Colonic mucosa (tissue), 4 donors: ENCODE measurements at regions not wholly inside any gene's neighbourhood (a gene's known extent, or its start where the extent isn't known, plus 50 kb on each side); places are given as distances from the start of the nearest gene placed in this dataset.
"Not testable (repeated sequence)": the region's sequence is repeated elsewhere in the genome, so short reads cannot be mapped to it uniquely, and the experiment has no call there.

Experiments
- DNase-seq: peaks from one replicate; pipeline ENCODE4 v3.0.0-alpha.2; 2020
- H3K27ac ChIP-seq: fragments of 200-600 bp; one replicate; pipeline ENCODE4 v1.8.0; 2021
- H3K27me3 ChIP-seq: fragments of 200-600 bp; one replicate; pipeline ENCODE4 v1.8.0; 2021
- H3K36me3 ChIP-seq: fragments of 200-600 bp; one replicate; pipeline ENCODE4 v1.8.0; 2021
- H3K4me1 ChIP-seq: fragments of 200-600 bp; one replicate; pipeline ENCODE4 v1.8.0; 2021; ENCODE audit warnings: mild to moderate bottlenecking
- H3K4me3 ChIP-seq: fragments of 200-600 bp; one replicate; pipeline ENCODE4 v1.8.0; 2021
- H3K9ac ChIP-seq, 2 donors: one replicate each; pipeline ENCODE4 v1.7.0; 2013; ENCODE audit warnings: control low read depth in 2 of 2, low read depth in 2 of 2, low read length in 2 of 2
- H3K9me3 ChIP-seq: fragments of 200-600 bp; one replicate; pipeline ENCODE4 v1.8.0; 2021
- intact Hi-C: fragments of 100-400 bp; cut with DNase I; formaldehyde crosslinking; loops from one replicate; pipeline ENCODE4 v1.14.1; 2022
- TF ChIP-seq, protein P1 (sequence below): fragments of 200-600 bp; IDR thresholded peaks from one replicate; pipeline ENCODE4 v1.8.0; 2022; ENCODE audit warnings: antibody characterized with exemption, mild to moderate bottlenecking
- donor health status: healthy.
- donor health status: DM: no; HTN: no; CAD: no.
- donor health status: DM: no; HTN: no; CAD: no.

DNA sequence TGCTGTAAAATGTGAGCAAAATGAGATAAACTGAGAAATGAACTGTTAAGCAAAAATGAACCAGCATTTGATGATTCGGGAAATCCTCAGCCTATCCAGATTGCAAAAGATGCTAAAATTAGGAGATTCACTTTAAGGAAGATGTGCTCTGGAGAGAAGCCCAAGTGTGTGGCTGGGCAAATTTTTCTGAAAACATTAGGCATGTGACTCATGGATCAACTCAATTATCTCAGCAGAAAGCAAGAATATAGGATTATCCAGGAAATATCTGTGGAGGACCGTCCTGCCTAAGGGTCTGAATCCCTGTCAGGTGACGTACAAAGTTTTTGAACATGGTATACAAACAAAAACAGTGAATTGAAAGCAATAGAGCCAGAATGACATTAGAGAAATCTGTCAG lies 1268.3 kb upstream of the TMEFF2 start:
- no peak overlapping the region for H3K4me3 ChIP-seq
- intact Hi-C loops = no loop called here
- H3K27me3 ChIP-seq = no peaks in the 10 kb centered on the region
- no peaks in the 10 kb centered on the region for H3K4me1 ChIP-seq
- no peak overlapping the region for H3K9ac ChIP-seq
- DNase-seq = no peak
- TF ChIP-seq, protein P1, sequence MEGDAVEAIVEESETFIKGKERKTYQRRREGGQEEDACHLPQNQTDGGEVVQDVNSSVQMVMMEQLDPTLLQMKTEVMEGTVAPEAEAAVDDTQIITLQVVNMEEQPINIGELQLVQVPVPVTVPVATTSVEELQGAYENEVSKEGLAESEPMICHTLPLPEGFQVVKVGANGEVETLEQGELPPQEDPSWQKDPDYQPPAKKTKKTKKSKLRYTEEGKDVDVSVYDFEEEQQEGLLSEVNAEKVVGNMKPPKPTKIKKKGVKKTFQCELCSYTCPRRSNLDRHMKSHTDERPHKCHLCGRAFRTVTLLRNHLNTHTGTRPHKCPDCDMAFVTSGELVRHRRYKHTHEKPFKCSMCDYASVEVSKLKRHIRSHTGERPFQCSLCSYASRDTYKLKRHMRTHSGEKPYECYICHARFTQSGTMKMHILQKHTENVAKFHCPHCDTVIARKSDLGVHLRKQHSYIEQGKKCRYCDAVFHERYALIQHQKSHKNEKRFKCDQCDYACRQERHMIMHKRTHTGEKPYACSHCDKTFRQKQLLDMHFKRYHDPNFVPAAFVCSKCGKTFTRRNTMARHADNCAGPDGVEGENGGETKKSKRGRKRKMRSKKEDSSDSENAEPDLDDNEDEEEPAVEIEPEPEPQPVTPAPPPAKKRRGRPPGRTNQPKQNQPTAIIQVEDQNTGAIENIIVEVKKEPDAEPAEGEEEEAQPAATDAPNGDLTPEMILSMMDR = no peak
- no peaks in the 10 kb centered on the region for H3K36me3 ChIP-seq
- H3K27ac ChIP-seq = no peak overlapping the region
- no peaks in the 10 kb centered on the region for H3K9me3 ChIP-seq

- intact Hi-C loops = no loop called here
- Histone ChIP-seq H3K4me3 (no peak overlapping the region), H3K27me3 (no peaks in the 10 kb centered on the region), H3K9ac (no peak overlapping the region), H3K27ac (no peak overlapping the region), H3K9me3 (no peaks in the 10 kb centered on the region), H3K4me1 (no peaks in the 10 kb centered on the region), H3K36me3 (no peaks in the 10 kb centered on the region)
- TF ChIP-seq, protein P1 = no peak
- DNase-seq = no peak
Measured at GRCh38 chr2:193462411-193462810, 1267.7 kb upstream of the TMEFF2 start.

- H3K9me3 ChIP-seq = no peaks in the 10 kb centered on the region
- H3K36me3 ChIP-seq = no peaks in the 10 kb centered on the region
- H3K27me3 ChIP-seq = no peaks in the 10 kb centered on the region
- intact Hi-C loops = no loop called here
- no peaks in the 10 kb centered on the region for H3K4me1 ChIP-seq
- DNase-seq = no peak
- TF ChIP-seq, protein P1 = no peak
- no peak overlapping the region for H3K27ac ChIP-seq
- H3K4me3 ChIP-seq = no peak overlapping the region
- H3K9ac ChIP-seq = no peak overlapping the region
Measured at GRCh38 chr2:193461431-193461934, 1266.8 kb upstream of the TMEFF2 start.

DNA sequence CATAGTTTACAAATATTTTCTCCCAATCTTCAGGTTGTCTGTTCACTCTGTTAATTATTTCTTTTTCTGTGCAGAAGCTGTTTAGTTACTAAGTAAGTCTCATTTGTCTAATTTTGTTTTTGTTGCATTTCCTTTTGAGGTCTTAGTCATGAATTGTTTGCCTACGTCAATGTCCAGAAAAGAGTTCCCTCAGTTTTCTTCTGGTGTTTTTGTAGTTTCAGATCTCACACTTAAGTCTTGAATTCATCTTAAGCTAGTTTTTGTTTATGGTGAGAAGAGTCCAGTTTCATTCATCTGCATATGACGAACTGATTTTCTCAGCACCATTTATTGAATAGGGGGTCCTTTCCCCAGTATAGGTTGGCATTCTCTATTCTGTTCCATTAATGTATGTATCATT lies 1252.2 kb upstream of the TMEFF2 start:
- H3K9me3 ChIP-seq = no peaks in the 10 kb centered on the region
- H3K4me1 ChIP-seq = no peaks in the 10 kb centered on the region
- no peaks in the 10 kb centered on the region for H3K27me3 ChIP-seq
- intact Hi-C loops = no loop called here
- H3K9ac ChIP-seq = no peak overlapping the region
- DNase-seq = no peak
- H3K27ac ChIP-seq = no peak overlapping the region
- TF ChIP-seq, protein P1 = no peak
- H3K4me3 ChIP-seq = no peak overlapping the region
- H3K36me3 ChIP-seq = no peaks in the 10 kb centered on the region

- intact Hi-C loops = no loop called here
- no peaks in the 10 kb centered on the region for H3K4me1 ChIP-seq
- no peak overlapping the region for H3K9ac ChIP-seq
- H3K27ac ChIP-seq = no peak overlapping the region
- TF ChIP-seq, protein P1 = no peak
- no peak overlapping the region for H3K4me3 ChIP-seq
- DNase-seq = no peak
- no peaks in the 10 kb centered on the region for H3K36me3 ChIP-seq
- no peaks in the 10 kb centered on the region for H3K9me3 ChIP-seq
- no peaks in the 10 kb centered on the region for H3K27me3 ChIP-seq
Measured at GRCh38 chr2:193442293-193442692, 1247.6 kb upstream of the TMEFF2 start.

DNA sequence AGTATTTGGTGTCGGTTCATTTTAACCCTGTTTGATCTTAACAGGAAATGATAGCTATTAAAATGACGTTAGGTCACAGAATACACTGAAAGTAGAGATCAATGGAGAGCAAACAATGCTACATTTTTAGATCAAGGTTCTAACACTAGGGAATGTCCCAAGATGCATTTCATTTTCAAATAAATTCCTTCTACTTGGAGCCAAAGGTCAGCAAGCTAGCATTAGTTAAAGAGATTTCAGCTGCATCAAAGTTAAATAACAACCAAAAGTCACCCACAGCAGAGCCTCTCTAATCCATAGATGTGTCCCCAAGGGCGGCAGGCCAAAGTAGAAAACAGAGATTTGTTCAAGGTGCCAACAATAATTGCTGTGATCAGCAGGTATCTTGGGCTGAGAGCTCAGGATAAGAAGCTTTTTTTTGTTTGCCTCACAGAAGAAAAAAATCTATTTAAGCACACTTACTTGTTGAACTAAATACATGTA lies 1233.6 kb upstream of the TMEFF2 start:
- no peaks in the 10 kb centered on the region for H3K4me1 ChIP-seq
- intact Hi-C loops = no loop called here
- no peaks in the 10 kb centered on the region for H3K9me3 ChIP-seq
- H3K9ac ChIP-seq = no peak overlapping the region
- no peak overlapping the region for H3K4me3 ChIP-seq
- H3K36me3 ChIP-seq = no peaks in the 10 kb centered on the region
- H3K27me3 ChIP-seq = no peaks in the 10 kb centered on the region
- no peak for DNase-seq
- TF ChIP-seq, protein P1 = no peak
- no peak overlapping the region for H3K27ac ChIP-seq

DNA sequence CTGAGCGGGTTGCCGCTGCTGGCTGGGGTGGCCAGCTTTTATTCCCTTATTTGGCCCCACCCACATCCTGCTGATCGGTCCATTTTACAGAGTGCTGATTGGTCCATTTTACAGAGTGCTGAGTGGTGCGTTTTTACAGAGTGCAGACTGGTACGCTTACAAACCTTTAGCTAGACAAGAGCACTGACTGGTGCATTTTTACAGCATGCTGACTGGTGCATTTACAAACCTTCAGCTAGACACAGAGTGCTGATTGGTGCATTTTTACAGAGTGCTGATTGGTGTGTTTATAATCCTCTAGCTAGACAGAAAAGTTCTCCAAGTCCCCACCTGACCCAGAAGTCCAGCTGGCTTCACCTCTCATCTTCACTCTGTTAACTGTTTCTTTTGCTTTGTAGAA lies 1217.6 kb upstream of the TMEFF2 start:
- DNase-seq, H3K4me3 ChIP-seq, intact Hi-C loops, H3K9me3 ChIP-seq, H3K27ac ChIP-seq, H3K36me3 ChIP-seq, H3K9ac ChIP-seq, H3K4me1 ChIP-seq, H3K27me3 ChIP-seq: not testable (repeated sequence)
